HEK293 (cell line): ENCODE measurements at regions not wholly inside any gene's neighbourhood (a gene's known extent, or its start where the extent isn't known, plus 50 kb on each side); places are given as distances from the start of the nearest gene placed in this dataset.

Experiments
- CTCF ChIP-seq: fragments of 450-650 bp; formaldehyde crosslinking; IDR thresholded peaks from 2 replicates; pipeline ENCODE4 v1.5.1; 2016; ENCODE audit warnings: missing biosample characterization, missing genetic modification characterization
- KLF16 ChIP-seq: fragments of 450-650 bp; formaldehyde crosslinking; IDR thresholded peaks from 2 replicates; pipeline ENCODE4 v1.5.1; 2017; ENCODE audit warnings: missing biosample characterization, missing genetic modification characterization
- REST ChIP-seq: fragments of 450-650 bp; formaldehyde crosslinking; IDR thresholded peaks from 2 replicates; pipeline ENCODE4 v1.5.1; 2016; ENCODE audit warnings: missing biosample characterization, missing genetic modification characterization
- ZBTB21 ChIP-seq: fragments of 450-650 bp; formaldehyde crosslinking; IDR thresholded peaks from 2 replicates; pipeline ENCODE4 v1.5.1; 2017; ENCODE audit warnings: missing biosample characterization, missing genetic modification characterization
- ZBTB48 ChIP-seq: fragments of 450-650 bp; formaldehyde crosslinking; IDR thresholded peaks from 2 replicates; pipeline ENCODE4 v1.5.1; 2016; ENCODE audit warnings: missing biosample characterization, missing genetic modification characterization
- ZNF10 ChIP-seq: fragments of 450-650 bp; formaldehyde crosslinking; IDR thresholded peaks from 2 replicates; pipeline ENCODE4 v1.5.1; 2017; ENCODE audit warnings: missing biosample characterization, missing genetic modification characterization
- ZNF114 ChIP-seq: fragments of 450-650 bp; formaldehyde crosslinking; IDR thresholded peaks from 2 replicates; pipeline ENCODE4 v1.5.0; 2017; ENCODE audit warnings: missing biosample characterization, missing genetic modification characterization
- ZNF266 ChIP-seq: fragments of 450-650 bp; formaldehyde crosslinking; IDR thresholded peaks from 2 replicates; pipeline ENCODE4 v1.5.1; 2016; ENCODE audit warnings: missing biosample characterization, missing genetic modification characterization, low read depth
- ZNF362 ChIP-seq: fragments of 450-650 bp; formaldehyde crosslinking; IDR thresholded peaks from 2 replicates; pipeline ENCODE4 v1.5.1; 2016; ENCODE audit warnings: missing biosample characterization, missing genetic modification characterization
- ZNF560 ChIP-seq: fragments of 450-650 bp; formaldehyde crosslinking; IDR thresholded peaks from 2 replicates; pipeline ENCODE4 v1.5.1; 2017; ENCODE audit warnings: missing biosample characterization, missing genetic modification characterization, borderline replicate concordance
- ZNF580 ChIP-seq: fragments of 450-650 bp; formaldehyde crosslinking; IDR thresholded peaks from 2 replicates; pipeline ENCODE4 v1.5.1; 2016; ENCODE audit warnings: missing biosample characterization, missing genetic modification characterization
- ZNF777 ChIP-seq: fragments of 450-650 bp; formaldehyde crosslinking; IDR thresholded peaks from 2 replicates; pipeline ENCODE4 v1.5.1; 2017; ENCODE audit warnings: missing biosample characterization, missing genetic modification characterization, borderline replicate concordance
- ZSCAN5A ChIP-seq: fragments of 450-650 bp; formaldehyde crosslinking; IDR thresholded peaks from 2 replicates; pipeline ENCODE4 v1.5.1; 2016; ENCODE audit warnings: missing biosample characterization, missing genetic modification characterization

- TF ChIP-seq ZNF266 (tag by site-specific recombination) (no peak), REST (tag by site-specific recombination) (no peak), CTCF (tag by site-specific recombination) (no peak), ZNF580 (tag by site-specific recombination) (no peak), ZBTB48 (no peak), KLF16 (no peak), ZNF362 (tag by site-specific recombination) (no peak), ZBTB21 (tag by site-specific recombination) (no peak), ZSCAN5A (tag by site-specific recombination) (no peak), ZNF777 (tag by site-specific recombination) (no peak), ZNF10 (tag by site-specific recombination) (peak; percentile 34; the same call in 1 of the 2 replicates), ZNF560 (tag by site-specific recombination) (no peak), ZNF114 (no peak)
Observed at GRCh38 chr10:36606234-36606839, 519.1 kb upstream of the ANKRD30A start.
